ENCODE measurements at regions not wholly inside any gene's neighbourhood (a gene's known extent, or its start where the extent isn't known, plus 50 kb on each side); places are given as distances from the start of the nearest gene placed in this dataset.

DNA sequence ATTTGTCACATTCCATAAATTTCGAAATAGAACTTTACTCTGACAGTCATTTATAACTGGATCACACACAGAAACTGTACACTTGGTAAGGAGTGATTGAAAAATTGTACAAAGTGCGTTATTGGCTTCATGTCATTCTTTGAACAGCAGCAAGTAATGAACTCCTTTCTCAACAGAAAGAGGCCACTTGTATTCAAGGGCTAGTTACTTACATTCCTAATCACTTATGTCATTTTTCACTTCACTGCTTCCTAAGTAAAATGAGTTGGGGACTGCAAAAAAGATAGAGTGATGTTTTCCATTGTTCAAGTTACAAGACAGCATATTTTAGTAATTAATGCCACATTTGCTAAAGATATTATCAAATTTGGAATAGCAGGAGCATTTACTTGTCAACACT is 893.2 kb downstream of the DTWD2 start:
- no peak for TF ChIP-seq POLR2A (IDR thresholded peaks at IDR 0.05)
- no peak for TF ChIP-seq CTCF (IDR thresholded peaks at IDR 0.05)
- no peak for TF ChIP-seq EP300 (IDR thresholded peaks at IDR 0.05)
- TF ChIP-seq POLR2AphosphoS5 (IDR thresholded peaks at IDR 0.05) = no peak
